GM04504 (cell line): ENCODE measurements at regions not wholly inside any gene's neighbourhood (a gene's known extent, or its start where the extent isn't known, plus 50 kb on each side); places are given as distances from the start of the nearest gene placed in this dataset.

Experiments used
- DNase-seq: peaks from one replicate; pipeline ENCODE4 v3.0.0-alpha.2; 2012; ENCODE audit warnings: low read depth

DNA sequence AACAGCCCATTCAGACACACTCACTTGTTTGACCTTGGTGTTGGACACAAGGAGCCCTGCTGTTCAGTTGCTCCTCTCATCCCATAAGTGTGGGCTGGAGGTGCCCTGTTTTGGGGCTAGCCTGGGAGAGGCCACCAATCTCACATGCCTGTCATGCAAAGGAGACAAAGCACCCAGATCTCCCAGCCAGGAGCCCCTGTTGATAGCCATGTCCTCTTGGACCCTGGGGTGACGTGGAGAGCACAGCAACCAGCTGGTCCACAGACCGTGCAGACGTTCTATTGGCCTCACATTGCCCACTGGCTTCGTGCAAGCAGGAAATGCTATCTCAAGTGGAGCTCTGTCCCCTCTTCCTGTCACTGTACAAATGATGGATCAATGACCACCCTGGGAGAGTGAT lies 240.8 kb downstream of the RPS24 start:
- DNase-seq: no peak

DNA sequence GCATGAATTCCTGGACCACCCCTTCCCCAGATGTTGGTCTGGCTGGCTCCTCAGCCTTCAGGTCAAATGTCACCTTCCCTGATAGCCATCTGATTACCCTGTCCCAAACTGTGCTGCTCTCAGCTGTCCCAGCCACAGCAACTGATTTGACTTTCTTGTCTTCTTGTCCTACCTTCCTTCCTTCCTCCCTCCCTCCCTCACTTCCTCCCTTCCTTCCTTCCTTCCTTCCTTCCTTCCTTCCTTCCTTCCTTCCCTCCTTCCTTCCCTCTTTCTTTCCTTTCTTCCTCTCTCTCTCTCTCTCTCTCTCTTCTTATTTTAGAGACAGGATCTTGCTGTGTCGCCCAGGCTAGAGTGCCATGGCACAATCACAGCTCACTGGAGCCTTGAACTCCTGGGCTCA lies 242.5 kb downstream of the RPS24 start:
- no peak for DNase-seq

DNA sequence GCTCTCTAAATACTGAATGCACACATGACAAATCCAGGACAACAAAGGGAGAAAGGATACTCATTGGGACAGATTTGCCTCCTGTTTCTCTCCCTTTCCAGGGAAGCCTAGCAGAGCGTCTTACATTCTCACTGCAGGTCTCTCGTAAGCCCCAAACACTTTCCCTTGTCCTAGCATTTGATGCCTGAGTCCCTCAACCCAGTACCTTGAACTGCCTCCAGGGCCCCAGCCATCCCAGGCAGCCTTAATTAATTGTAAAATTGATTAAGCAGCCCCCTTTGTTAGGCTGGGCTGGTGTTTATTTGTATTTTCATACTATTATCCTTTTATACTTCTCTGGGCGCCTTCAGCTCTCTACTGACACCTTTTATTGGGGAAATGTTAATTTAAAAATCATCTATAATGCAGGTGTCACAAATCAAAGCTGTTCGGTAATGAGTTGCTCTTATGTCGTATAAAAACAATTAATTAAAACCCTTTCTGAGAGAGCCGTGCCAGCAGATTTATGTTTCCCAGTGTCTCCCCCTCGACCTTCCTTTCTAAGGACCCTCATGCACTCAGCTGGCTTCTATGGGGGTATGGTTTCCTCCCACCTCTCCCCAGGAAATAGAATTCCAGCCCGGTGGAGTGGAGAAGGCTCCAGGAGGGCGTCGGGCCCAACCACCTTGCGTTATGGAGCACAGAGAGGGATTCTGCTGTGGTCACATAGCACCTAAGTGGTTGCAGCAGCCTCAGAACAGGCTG lies 243.8 kb downstream of the RPS24 start:
- DNase-seq: no peak

DNA sequence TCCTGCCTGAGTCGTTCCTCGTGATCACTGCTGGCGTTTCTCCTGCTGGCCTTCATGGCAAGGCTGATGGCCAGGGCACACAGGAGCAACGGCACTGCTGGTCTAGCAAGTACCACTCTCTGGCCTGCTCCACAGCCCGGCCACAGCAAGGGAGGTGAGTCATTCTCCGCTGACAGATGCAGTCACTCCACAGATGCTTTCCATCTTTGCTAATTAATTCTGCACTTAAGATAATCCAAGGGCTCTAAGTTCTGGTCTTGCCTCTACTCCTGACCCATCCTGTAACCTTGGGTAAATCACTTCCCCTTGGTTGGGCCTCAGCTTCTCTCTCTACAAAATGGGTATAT lies 244.4 kb downstream of the RPS24 start:
- peak; percentile 74 for DNase-seq

DNA sequence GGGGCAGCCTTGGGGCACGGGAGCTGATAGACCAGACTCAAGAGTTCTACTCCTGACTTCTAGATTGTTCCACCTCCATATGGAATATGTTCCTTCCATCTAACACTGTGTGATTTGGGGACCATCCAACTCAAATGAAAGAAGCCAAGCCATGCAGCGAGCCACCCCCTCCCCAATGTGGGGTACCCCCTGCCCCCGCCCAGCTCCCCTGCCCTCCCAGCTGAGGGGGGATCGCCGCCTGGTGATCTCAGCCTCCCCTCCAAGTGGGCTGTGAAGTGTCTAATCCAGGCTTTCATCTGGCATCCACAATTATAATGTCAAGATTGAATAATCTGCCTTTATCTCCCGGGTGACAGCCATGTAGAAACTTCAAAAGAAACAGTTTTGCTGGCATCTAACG lies 246.1 kb downstream of the RPS24 start:
- DNase-seq: no peak

DNA sequence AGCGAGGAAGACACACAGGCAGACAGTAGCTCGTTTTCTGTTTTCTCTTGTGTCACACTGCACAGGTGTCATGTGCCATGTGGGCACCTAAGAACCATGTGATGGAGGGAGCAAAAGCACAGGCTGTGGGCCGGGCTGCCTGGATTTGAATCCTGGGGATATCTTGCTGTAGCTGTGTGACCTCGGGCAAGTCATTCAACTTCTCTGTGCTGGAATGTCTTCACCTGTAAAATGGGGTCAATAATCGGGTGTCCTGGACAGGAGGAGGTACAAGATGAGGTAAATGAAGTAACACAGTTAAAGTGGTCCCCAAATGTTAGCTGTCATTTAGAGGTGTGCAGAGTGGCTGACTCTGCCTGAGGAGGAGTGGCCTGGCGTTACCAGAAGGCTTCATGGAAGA lies 246.9 kb downstream of the RPS24 start:
- no peak for DNase-seq

DNA sequence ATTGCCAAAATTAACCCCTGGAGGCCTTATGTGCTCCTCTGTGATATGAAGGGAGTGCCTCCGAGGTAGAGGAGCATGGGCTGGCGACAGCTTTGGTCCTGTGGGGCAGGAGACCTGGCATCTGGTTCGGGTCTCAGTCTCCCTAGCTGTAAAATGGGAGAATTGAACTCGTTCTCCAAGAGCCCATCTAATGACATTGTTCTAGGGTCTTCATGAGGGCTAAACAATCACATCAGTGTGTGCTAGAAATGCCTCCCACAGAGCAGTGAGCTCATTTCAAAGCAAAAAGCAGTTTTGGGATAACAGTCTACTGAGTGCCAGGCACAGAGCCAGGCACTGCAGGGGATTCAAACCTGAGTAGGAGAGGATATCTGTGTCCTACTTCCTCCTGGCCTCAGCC lies 248.0 kb downstream of the RPS24 start:
- no peak for DNase-seq

DNA sequence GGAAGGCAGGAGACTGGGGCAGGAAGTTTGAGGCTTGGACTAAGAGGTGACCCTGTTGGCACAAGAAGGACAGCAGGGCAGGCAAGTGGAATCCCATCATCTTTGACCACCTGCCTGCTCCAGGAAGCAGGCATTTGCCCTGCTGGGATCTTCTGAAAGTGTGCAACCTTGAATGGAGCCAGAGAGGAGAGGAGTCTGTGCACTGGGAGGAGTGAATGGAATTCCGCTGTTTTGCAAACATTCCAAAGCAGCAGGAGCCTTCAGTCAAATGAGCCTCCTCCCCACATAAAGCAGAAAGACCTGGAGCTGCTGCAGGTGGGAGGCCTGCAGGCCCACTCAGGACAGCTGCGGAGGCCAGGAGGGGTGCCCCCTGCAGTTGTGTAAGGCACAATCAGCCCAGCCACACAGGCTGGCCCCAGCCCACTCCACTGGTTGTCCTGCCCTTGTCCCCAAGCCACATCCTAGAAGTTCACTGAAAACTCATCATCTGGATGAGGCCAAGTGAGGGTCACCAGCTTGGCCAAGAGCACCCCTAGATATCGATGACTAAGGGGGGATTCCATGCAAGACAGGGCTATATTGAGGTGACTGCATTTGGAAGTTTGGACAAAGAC lies 249.5 kb downstream of the RPS24 start:
- no peak for DNase-seq

DNA sequence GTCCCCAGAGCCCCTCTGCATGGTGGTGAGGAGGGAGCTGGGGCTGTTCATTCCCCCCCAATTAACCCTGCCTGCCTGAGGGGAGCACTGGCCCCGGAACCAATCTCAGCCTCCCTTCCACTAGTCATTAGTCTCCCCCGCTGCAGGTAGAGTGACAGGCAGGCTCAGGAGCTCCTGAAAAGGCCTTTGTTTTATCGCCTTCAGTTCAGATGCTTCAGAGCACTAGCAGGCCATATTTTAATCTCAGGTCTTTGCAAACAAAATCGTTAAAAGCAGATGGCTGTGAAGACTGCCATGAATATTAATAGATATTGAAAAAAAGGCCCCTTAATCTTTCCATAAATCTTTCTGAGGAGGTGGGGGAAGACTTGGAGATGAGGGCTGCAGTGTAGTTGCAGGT lies 250.7 kb downstream of the RPS24 start:
- no peak for DNase-seq

DNA sequence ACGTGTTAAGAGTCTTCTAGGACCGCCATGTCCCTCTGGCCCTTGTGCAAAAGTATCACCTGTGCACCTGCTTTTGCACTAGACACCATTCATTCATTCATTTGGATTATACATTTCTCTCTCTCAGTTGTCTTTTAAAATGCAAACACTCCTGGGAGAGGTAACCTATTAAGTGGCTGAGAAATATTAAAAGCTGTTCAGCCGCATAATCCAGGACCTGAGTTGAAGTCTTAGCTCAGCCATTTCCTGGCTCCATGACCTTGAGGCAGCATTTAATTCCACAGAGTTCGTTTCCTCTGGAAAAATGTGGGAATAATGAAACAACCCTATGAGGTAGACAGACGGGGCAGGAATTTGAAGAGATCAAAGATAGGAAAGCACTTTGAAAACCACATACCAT lies 251.6 kb downstream of the RPS24 start:
- no peak for DNase-seq

DNA sequence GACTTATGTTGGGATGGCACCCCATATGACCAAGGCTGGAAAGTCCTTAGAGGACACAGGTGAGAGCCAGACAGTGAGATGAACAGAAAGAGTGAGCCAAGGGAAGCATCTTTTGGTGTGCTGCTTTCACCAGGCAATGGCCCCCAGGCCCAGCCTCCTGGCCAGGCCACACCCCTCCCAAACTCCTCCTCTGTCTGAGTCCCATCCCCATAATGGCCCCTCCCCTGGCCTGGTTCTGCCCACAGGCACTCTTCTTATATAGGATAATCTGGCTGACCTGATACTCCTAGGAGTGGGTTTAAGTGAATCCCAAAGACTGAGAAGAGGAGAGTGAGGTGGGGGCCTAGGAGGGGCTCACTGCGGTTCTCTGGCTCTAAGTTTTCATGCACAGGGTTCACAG lies 252.5 kb downstream of the RPS24 start:
- DNase-seq: no peak

DNA sequence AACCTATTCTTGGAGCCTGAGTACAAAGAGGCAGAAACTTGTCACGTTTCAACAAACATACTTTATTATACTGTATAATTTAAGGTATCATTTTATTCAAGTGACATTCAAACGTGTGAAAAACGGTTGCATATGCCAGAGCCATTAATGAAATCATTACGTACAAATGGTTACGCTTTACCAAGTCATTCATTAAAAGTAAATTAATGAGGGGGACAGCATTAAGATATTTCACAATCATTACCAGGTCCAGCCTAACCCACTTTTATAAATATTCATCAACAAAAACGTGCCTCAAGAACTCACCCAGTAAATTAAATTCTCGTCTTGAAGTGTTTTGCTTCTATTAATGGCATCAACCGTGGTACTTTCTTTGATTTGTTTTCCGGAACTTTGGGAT lies 253.0 kb downstream of the RPS24 start:
- DNase-seq: no peak

DNA sequence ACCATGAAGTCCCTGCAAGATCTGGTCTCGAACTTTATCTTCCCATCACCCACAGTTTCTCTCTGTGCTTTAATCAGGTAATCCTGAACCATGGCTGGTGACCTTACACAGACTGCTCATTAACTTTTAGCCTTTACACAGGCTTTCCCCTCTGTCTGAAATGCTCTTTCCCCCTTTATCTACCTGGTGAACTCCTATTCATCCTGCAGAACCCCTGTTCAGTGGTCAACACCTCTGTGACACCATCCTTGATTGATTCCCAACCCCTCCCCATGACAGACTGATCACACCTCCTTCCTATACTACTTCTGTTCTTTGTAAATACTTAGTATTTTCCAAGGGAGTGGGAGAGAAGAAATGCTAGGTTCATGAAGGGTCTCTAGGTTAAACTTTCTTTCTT lies 254.0 kb downstream of the RPS24 start:
- no peak for DNase-seq

DNA sequence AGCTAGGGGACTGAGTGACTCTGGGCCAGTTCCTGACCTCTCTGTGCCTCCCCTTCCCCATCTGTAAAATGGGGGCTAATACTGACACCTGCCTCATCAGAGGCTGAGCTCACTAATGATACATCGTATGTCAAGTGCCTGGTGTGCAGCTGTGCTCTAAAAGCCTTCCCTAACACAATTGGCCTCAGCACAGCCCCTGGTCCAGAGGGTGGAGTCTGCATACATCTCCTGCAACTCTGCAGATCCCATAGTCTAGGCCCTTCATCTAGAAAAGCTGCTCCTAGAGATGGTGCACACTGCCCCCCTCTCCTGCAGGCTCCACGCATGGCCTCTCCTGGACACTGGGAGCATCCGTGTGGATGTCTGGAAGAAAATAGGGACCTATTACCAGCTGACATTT lies 255.0 kb downstream of the RPS24 start:
- no peak for DNase-seq

DNA sequence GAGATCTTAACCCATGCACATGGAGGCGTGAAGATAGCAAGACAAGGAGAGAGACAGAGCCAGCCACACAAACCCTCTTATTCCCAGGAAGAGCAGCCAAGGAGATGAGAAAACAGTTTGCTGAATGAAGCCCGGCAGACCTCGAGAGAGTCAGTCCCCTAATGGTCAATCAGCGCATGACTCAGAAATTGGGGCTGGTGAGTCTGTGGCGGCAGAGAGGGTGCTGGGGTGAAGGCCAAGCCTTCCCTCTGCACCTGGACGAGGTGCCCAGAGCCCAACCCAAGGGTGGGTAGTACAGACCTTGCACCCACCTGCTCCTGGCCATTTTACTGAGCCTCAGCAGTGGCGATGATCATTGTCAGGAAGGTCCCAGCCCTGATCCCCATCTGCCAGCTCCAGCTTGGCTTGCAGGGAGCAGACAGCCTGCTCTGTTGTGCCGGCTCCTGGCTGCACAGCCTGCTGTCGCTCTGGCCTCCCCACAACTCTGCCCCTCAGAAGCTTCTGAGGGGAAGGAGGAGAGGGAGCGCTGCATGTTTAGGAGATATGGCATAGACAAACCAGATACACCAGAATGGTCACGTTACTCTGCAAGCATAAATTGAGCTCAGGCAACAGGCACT lies 256.6 kb downstream of the RPS24 start:
- no peak for DNase-seq

DNA sequence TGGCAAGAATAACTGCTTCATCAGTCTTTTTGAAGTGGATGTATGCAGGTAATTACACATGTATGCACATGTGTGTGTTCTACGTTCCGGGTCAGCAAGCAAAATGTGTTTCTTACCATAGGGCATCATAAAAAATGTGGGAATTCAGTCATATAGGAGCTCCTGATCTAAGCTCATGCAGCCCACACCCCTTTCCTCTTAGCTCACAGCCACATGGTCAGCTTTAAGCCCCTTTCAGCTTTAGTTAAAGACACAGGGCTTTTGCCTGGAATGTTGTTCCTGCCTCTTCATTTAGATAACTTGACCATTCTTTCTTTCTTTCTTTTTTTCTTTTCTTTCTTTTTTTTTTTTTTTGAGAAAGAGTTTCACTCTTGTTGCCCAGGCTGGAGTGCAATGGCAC lies 258.1 kb downstream of the RPS24 start:
- DNase-seq: no peak

DNA sequence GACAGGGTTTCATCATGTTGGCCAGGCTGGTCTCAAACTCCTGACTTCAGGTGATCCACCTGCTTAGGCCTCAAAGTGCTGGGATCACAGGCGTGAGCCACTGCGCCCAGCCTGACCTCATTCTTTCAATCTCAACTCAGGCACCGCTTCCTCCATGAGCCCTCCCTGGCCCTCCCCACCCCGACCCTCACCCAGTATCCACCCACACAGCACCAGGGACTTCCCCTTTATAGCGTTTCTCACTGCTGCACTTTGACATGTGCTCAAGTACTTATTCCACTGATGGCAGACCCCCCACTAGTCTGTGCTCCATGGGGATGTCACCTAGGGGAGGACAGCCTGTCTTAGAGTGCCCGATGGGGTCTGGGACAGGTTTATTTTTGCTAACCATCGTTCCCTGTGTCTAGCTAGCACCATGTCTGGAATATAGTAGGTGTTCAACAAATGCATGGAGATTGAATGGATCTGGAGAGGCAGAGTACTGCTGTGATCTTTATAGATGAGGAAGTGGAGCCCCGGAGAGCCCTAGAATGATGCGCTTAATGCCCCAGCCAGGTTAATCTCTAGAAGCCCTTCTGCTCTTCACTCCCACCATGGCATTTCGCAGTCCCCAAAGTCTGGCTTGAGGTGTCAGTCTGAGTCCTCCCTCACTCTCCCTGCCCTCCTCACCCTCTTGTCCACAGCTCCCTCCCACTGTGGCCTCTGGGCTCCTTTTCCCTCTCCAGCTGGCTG lies 258.8 kb downstream of the RPS24 start:
- no peak for DNase-seq

DNA sequence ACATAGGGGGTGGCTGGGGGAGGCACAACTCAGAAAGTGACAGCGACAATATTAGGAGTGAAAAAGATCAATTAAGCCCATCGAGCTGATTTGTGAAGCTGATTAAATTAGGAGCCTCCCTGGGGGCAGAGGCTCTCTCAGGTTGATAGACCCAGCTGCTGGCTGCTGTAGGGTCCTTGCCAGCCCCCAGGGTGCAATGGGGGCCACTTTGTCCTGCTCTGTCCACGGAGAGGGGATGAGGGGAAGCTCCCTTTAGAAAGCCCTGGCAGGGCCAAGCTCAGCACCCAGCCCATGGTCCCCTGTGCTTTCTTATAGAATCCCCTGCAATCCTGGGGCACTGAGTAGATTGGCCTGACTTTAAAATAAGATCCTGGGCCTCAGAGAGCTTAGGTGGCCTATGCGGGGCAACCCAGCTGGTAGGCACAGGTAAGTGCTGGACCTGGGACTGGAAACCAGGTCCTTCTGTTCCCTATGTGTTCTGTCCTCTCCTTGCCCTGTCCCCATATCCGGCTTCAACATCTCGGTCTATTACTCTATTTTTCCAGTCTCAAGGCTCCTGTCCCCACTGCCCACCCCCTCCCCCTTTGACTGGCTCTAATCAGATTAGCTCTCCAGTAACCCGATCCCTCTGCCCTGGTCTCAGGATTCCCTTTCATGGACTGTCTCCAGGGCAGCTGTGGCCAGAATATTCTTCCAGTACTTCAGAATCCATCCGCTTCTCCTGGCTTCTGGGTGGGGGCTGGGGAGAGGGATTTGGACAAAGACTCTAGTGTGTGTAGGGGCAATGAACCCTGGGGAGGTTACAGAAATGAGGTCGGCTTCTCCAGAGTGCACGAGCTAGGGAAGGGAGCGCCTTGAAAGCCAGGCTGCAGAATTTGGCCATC lies 259.6 kb downstream of the RPS24 start:
- no peak for DNase-seq

DNA sequence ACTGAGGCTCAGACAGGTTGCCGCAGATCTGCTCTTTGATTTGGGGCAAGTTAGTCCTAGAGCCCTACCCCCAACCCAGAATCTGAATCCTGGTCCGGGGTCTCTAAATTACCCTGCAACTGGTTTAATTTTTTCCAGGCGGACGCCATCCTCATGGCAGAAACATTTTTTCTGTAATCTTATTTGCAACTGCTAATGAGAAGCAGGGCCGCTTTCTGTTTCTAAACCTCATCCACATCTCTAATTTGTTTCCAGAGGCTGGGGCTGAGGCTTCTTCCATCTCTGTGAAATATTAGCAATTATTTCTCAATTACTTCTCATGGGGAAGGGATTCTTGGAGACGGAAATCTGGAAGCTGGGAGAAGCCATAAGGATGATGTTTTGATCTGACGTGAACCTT lies 261.6 kb downstream of the RPS24 start:
- no peak for DNase-seq

DNA sequence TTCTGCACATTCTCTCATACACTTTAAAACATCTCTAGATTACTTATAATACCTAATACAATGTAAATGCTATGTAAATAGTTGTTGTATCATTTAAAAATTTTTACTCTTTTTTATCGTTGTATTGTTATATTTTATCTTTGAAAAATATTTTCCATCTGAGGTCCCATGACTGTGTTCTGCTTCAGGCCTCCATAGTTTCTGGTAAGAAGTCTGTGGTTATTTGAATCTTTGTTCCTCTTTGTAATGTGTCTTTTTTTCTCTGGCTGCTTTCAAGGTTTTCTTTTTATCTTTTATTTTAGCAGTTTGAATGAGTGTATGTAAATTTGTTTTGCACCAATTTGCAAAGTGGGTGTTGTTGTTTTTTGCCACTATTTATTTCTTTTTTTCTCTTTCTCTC lies 263.1 kb downstream of the RPS24 start:
- DNase-seq: no peak

DNA sequence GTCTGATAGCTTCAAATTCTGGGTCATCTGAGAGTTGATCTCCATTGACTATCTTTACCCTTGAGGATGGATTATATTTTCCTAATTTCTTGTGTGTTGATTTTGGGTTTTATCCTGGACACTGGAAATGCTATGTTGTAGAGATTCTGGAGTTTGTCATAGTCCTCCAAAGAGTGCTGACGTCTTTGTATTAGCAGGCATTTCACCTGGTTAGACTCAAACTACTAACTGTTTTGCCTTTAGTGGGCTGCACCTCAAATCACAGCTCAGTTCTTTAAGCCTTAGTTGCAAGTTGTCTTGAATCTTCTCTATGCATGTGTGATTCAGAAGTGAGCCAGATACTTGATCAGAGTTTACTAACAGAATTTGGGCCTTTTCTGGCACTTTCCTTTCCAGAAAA lies 264.3 kb downstream of the RPS24 start:
- DNase-seq: no peak

DNA sequence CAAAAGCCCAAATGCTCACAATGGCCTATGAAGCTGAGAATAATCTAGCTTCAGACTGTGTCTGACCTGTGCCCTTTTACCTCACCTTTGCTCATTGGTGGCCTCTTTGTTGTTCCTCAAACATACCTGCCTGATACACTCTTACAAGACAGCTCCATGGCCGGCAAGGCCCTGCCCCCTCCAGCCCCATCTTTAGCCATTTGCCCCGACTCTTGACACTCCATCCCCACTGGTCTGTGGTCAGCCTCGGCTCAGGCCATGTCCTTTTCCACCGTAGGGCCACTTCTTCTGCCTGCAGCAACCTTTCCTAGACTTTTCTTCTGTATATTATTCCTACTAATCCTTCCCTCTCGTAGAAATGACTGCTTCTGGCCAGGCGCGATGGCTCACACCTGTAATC lies 265.2 kb downstream of the RPS24 start:
- no peak for DNase-seq
